ENCODE measurements at regions not wholly inside any gene's neighbourhood (a gene's known extent, or its start where the extent isn't known, plus 50 kb on each side); places are given as distances from the start of the nearest gene placed in this dataset.

DNA sequence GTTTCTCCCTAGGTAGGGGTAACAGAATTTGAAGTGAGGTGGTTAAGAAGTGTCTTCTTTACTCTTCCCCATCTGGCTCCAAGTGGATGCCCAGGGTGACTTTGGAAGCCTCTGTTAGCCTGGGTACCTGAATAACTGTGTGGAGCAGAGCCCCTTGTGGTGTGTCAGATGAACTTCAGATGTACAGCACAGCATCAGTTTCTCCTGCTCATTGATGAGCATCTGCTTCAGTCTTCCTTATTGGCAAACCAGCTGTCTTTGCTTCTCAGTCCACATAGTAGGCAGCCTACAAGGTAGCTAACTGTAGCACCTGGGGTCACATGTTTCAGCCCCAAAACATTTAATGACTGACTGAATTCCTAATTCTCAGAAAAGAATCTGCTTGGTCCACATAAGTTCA is 56.2 kb upstream of the ATP8B1 start:
- TF ChIP-seq, protein P1, sequence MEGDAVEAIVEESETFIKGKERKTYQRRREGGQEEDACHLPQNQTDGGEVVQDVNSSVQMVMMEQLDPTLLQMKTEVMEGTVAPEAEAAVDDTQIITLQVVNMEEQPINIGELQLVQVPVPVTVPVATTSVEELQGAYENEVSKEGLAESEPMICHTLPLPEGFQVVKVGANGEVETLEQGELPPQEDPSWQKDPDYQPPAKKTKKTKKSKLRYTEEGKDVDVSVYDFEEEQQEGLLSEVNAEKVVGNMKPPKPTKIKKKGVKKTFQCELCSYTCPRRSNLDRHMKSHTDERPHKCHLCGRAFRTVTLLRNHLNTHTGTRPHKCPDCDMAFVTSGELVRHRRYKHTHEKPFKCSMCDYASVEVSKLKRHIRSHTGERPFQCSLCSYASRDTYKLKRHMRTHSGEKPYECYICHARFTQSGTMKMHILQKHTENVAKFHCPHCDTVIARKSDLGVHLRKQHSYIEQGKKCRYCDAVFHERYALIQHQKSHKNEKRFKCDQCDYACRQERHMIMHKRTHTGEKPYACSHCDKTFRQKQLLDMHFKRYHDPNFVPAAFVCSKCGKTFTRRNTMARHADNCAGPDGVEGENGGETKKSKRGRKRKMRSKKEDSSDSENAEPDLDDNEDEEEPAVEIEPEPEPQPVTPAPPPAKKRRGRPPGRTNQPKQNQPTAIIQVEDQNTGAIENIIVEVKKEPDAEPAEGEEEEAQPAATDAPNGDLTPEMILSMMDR (IDR thresholded peaks at IDR 0.05; ENCODE audit: borderline replicate concordance, control extremely low read depth, extremely low read depth, insufficient read depth, missing control alignments): peak; percentile 49
- in situ Hi-C loops (cut with MboI; ENCODE audit: low sequenced_read_pairs, unreplicated experiment): loop anchor here (25.0 kb wide), 1 partner anchor 222 kb away; no protein-coding TSS in a partner anchor
- peak; percentile 29 for DNase-seq (ENCODE audit: low spot score)

DNA sequence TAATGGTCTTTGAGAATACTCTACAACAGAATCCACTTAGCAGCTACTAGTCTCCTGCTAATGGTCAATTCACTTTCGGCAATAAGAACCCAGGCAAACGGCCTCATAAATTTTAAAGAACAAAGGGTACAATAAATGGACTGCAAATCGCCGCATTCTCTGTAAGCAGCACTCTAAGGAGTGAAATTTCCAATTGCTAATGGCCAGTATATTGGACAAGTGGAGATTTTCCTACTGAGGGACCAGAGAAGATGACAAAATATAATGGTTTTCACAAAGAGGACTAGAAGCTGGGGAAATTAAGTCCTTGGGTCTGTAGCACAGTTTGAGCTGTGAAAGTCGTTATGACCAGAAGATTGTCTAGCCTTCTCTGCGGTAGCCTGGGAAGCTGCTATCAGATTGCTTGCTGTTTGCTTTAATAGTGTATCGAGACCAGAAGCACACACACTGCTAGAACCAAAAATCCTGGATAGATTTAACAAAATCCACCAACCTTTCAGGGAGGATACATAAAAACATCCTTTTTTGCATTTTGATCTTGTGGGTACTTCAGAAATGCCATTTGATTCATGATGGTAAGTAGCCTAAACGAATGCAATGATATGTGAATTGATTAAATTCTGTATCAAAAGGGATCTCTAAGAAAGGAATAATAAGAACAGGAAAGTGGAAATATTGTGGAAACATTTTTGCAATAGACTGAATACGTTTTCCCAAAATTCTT is 53.6 kb upstream of the ATP8B1 start:
- in situ Hi-C loops (cut with MboI; ENCODE audit: low sequenced_read_pairs, unreplicated experiment): loop anchor here (25.0 kb wide), 1 partner anchor 219 kb away; no protein-coding TSS in a partner anchor
- TF ChIP-seq, protein P1 (IDR thresholded peaks at IDR 0.05; ENCODE audit: borderline replicate concordance, control extremely low read depth, extremely low read depth, insufficient read depth, missing control alignments): no peak
- DNase-seq (ENCODE audit: low spot score): no peak

DNA sequence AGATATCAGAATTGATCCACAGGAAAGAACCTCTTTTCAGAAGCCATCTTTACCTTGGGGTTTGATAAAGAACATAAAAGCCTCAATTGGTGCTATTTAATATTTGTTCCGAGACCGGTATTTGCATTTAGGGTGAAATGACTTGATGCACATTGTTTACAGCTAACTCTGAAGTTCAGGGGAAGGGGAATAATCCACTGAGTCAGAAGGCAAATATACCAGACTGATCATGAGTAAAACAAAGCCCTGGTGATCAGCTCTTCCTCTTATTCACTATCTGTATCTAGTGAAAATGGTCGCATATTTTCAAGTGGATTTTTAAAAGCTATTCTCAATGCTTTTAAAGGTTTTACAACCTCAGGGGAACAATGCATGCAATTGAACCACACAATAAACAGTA is 53.0 kb upstream of the ATP8B1 start:
- in situ Hi-C loops (cut with MboI; ENCODE audit: low sequenced_read_pairs, unreplicated experiment): loop anchor here (25.0 kb wide), 1 partner anchor 219 kb away; no protein-coding TSS in a partner anchor
- TF ChIP-seq, protein P1 (IDR thresholded peaks at IDR 0.05; ENCODE audit: borderline replicate concordance, control extremely low read depth, extremely low read depth, insufficient read depth, missing control alignments): no peak
- no peak for DNase-seq (ENCODE audit: low spot score)

DNA sequence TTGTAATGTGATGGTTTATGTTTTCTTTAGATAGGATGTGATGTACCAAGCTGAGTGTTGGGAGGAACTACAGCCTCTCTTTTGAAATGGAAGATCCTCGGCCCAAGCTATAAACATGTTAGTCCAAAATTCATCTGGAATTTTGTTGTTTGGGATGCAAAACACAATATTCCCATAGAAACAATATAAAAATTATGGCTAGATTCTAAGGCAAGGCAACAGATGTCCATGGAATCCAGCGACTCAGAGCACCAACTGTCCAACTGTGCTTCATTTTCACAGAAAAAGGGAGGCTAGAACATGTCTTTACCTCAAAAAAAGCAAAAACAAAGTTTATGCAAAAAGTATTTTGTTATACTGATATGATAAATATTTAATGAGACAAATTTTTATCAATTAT is 52.4 kb upstream of the ATP8B1 start:
- TF ChIP-seq, protein P1 (IDR thresholded peaks at IDR 0.05; ENCODE audit: borderline replicate concordance, control extremely low read depth, extremely low read depth, insufficient read depth, missing control alignments): no peak
- DNase-seq (ENCODE audit: low spot score): no peak
- in situ Hi-C loops (cut with MboI; ENCODE audit: low sequenced_read_pairs, unreplicated experiment): loop anchor here (25.0 kb wide), 1 partner anchor 218 kb away; no protein-coding TSS in a partner anchor

DNA sequence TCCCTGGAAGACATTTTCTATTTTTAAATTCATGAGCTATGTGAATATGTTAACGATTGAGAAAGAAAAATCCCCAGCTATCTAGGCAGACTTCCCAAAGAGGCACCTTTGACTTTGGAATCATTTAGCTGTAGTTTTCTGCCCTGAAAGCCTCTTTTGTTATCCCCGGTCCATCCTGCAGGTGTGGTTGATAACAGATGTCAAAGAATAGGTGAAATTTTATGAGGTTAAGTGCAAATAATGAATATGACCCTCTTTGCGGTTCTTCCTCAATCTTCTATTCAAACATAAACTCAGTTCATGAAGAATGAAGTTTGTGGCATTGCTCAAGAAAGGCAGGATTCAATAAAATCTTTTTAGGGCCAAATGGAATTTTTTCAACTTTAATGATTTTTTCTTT is 51.6 kb upstream of the ATP8B1 start:
- in situ Hi-C loops (cut with MboI; ENCODE audit: low sequenced_read_pairs, unreplicated experiment): loop anchor here (25.0 kb wide), 1 partner anchor 217 kb away; no protein-coding TSS in a partner anchor
- TF ChIP-seq, protein P1 (IDR thresholded peaks at IDR 0.05; ENCODE audit: borderline replicate concordance, control extremely low read depth, extremely low read depth, insufficient read depth, missing control alignments): no peak
- no peak for DNase-seq (ENCODE audit: low spot score)

DNA sequence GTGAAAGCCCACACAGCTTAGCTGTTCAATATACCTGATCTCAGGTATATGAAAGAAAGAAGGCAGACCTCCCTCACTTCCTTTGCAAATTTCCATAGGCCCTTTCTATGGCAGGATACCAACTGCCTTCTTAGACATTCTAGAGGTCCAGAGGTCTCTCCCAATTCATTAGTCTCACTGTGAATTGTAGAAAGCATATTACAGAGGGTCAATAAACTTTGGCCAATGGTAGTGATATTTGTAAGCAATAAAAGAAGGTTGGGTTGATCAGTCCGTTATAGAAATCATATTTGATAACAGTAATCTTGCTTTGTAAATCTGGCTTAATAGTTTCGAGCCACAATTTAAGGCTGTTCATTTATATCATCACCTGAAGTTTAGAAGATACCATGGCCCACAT is 50.7 kb upstream of the ATP8B1 start:
- in situ Hi-C loops (cut with MboI; ENCODE audit: low sequenced_read_pairs, unreplicated experiment): loop anchor here (25.0 kb wide), 1 partner anchor 217 kb away; no protein-coding TSS in a partner anchor
- no peak for DNase-seq (ENCODE audit: low spot score)
- TF ChIP-seq, protein P1 (IDR thresholded peaks at IDR 0.05; ENCODE audit: borderline replicate concordance, control extremely low read depth, extremely low read depth, insufficient read depth, missing control alignments): no peak
